Caco-2 (cell line): ENCODE measurements at regions not wholly inside any gene's neighbourhood (a gene's known extent, or its start where the extent isn't known, plus 50 kb on each side); places are given as distances from the start of the nearest gene placed in this dataset.

Experiments used
- BruUV-seq: library from RNA; stranded (reverse); fragments of 400-500 nt; replicated peaks from 2 replicates; lab custom pipeline; 2021; lab: Mats Ljungman, UMichigan
- CTCF ChIA-PET: fragments of 300-600 bp; sonication (Branson Sonifier 250); formaldehyde crosslinking; loops from one replicate; lab custom pipeline; 2022; ENCODE audit warnings: antibody characterized with exemption; lab: Charles Lee
- POLR2A ChIA-PET: fragments of 300-600 bp; sonication (Branson Sonifier 250); formaldehyde crosslinking; loops from one replicate; lab custom pipeline; 2022; ENCODE audit warnings: antibody characterized with exemption; lab: Charles Lee
- DNase-seq, 2 experiments: peaks; one replicate each; pipeline versions ENCODE4 v3.0.0 to v3.0.0-alpha.2; 2020 to 2022
- H3K27me3 ChIP-seq: replicated peaks from 2 replicates; pipeline ENCODE4 v1.6.0; 2011; ENCODE audit warnings: low read length; ENCODE audit not compliant: control insufficient read depth, insufficient read depth
- H3K36me3 ChIP-seq: 2 replicates; pipeline ENCODE4 v1.5.1; 2011; ENCODE audit warnings: low read length; ENCODE audit not compliant: control insufficient read depth, insufficient read depth
- H3K4me1 ChIP-seq: fragments of 250-450 bp; sonication (Bioruptor Pico); 2 replicates; pipeline ENCODE4 v1.5.1; 2020; ENCODE audit warnings: mild to moderate bottlenecking
- H3K4me3 ChIP-seq: 2 replicates; pipeline ENCODE4 v1.5.1; 2011; ENCODE audit warnings: low read depth, mild to moderate bottlenecking, control low read depth, low read length
- H3K9me3 ChIP-seq: fragments of 250-450 bp; sonication (Bioruptor Pico); 2 replicates; pipeline ENCODE4 v1.5.1; 2020; ENCODE audit warnings: mild to moderate bottlenecking, moderate library complexity
- H3K27ac Mint-ChIP-seq: one replicate; pipeline ENCODE4 v1.8.0; 2022; ENCODE audit warnings: mixed read lengths; ENCODE audit not compliant: unreplicated experiment
- H3K27me3 Mint-ChIP-seq: one replicate; pipeline ENCODE4 v1.8.0; 2022; ENCODE audit warnings: mixed read lengths; ENCODE audit not compliant: insufficient read depth, unreplicated experiment
- H3K36me3 Mint-ChIP-seq: one replicate; pipeline ENCODE4 v1.8.0; 2022; ENCODE audit warnings: mild to moderate bottlenecking, mixed read lengths; ENCODE audit not compliant: insufficient read depth, unreplicated experiment
- H3K4me1 Mint-ChIP-seq: one replicate; pipeline ENCODE4 v1.8.0; 2022; ENCODE audit warnings: low read depth, mixed read lengths; ENCODE audit not compliant: unreplicated experiment
- H3K4me3 Mint-ChIP-seq: one replicate; pipeline ENCODE4 v1.8.0; 2022; ENCODE audit warnings: mild to moderate bottlenecking, moderate library complexity, mixed read lengths; ENCODE audit not compliant: unreplicated experiment
- H3K9me3 Mint-ChIP-seq: one replicate; pipeline ENCODE4 v1.8.0; 2022; ENCODE audit warnings: mixed read lengths; ENCODE audit not compliant: unreplicated experiment
- CTCF ChIP-seq, 2 experiments: fragments of 200-600 bp in 1 of 2; IDR thresholded peaks; 1 replicate in 1 of 2; 2 replicates in 1 of 2; pipeline versions ENCODE4 v1.5.1 to v1.8.0; 2011 to 2022; ENCODE audit warnings: antibody characterized with exemption in 1 of 2, control low read depth in 1 of 2, inconsistent platforms in 1 of 2, low read depth in 1 of 2, low read length in 1 of 2, mild to moderate bottlenecking in 1 of 2, moderate library complexity in 1 of 2; ENCODE audit not compliant: insufficient read depth in 1 of 2, severe bottlenecking in 1 of 2, unreplicated experiment in 1 of 2
- intact Hi-C: fragments of 100-400 bp; cut with micrococcal nuclease; formaldehyde crosslinking; loops from one replicate; pipeline ENCODE4 v1.10.0; 2022; ENCODE audit not compliant: unreplicated experiment

GRCh38 chr9:93865245-93865644, 89.9 kb downstream of the BARX1 start:
- no peak overlapping the region for H3K27ac Mint-ChIP-seq
- peaks cover 3% of the 10 kb centered on the region for H3K27me3 Mint-ChIP-seq
- Histone ChIP-seq H3K27me3 (no peaks in the 10 kb centered on the region), H3K4me3 (no peak overlapping the region), H3K36me3 (no peaks in the 10 kb centered on the region), H3K4me1 (no peaks in the 10 kb centered on the region), H3K9me3 (no peaks in the 10 kb centered on the region)
- H3K4me1 Mint-ChIP-seq: peaks cover 7% of the 10 kb centered on the region
- ChIA-PET CTCF (no interaction called here), POLR2A (no interaction called here)
- no TSS peak for BruUV-seq
- TF ChIP-seq CTCF (IDR thresholded peaks at IDR 0.05; ENCODE audit: insufficient read depth in 1 of 2, low read depth in 1 of 2, low read length in 1 of 2, severe bottlenecking in 1 of 2, unreplicated experiment in 1 of 2): no peak
- intact Hi-C loops: no loop called here
- H3K36me3 Mint-ChIP-seq: no peaks in the 10 kb centered on the region
- no peak overlapping the region for H3K4me3 Mint-ChIP-seq
- no peak for DNase-seq
- H3K9me3 Mint-ChIP-seq: no peaks in the 10 kb centered on the region

- POLR2A ChIA-PET: no interaction called here
- Mint-ChIP-seq H3K4me3 (no peak overlapping the region), H3K27me3 (peaks cover 3% of the 10 kb centered on the region), H3K36me3 (no peaks in the 10 kb centered on the region), H3K4me1 (peaks cover 7% of the 10 kb centered on the region), H3K9me3 (no peaks in the 10 kb centered on the region), H3K27ac (no peak overlapping the region)
- no peak for DNase-seq
- intact Hi-C loops: no loop called here
- Histone ChIP-seq H3K4me1 (no peaks in the 10 kb centered on the region), H3K27me3 (no peaks in the 10 kb centered on the region), H3K4me3 (no peak overlapping the region), H3K9me3 (no peaks in the 10 kb centered on the region), H3K36me3 (no peaks in the 10 kb centered on the region)
- BruUV-seq: no TSS peak
- CTCF ChIA-PET: no interaction called here
- TF ChIP-seq CTCF (IDR thresholded peaks at IDR 0.05; ENCODE audit: insufficient read depth in 1 of 2, low read depth in 1 of 2, low read length in 1 of 2, severe bottlenecking in 1 of 2, unreplicated experiment in 1 of 2): no peak
Observed at GRCh38 chr9:93864840-93865239, 90.3 kb downstream of the BARX1 start.

- no peak for TF ChIP-seq CTCF (IDR thresholded peaks at IDR 0.05; ENCODE audit: insufficient read depth in 1 of 2, low read depth in 1 of 2, low read length in 1 of 2, severe bottlenecking in 1 of 2, unreplicated experiment in 1 of 2)
- H3K27me3 Mint-ChIP-seq: peaks cover 3% of the 10 kb centered on the region
- Histone ChIP-seq H3K4me3 (no peak overlapping the region), H3K36me3 (no peaks in the 10 kb centered on the region), H3K4me1 (no peaks in the 10 kb centered on the region), H3K9me3 (no peaks in the 10 kb centered on the region), H3K27me3 (no peaks in the 10 kb centered on the region)
- H3K9me3 Mint-ChIP-seq: no peaks in the 10 kb centered on the region
- DNase-seq: no peak
- CTCF ChIA-PET: no interaction called here
- no peak overlapping the region for H3K4me3 Mint-ChIP-seq
- BruUV-seq: no TSS peak
- no peak overlapping the region for H3K27ac Mint-ChIP-seq
- intact Hi-C loops: no loop called here
- POLR2A ChIA-PET: no interaction called here
- H3K36me3 Mint-ChIP-seq: no peaks in the 10 kb centered on the region
- peaks cover 7% of the 10 kb centered on the region for H3K4me1 Mint-ChIP-seq
Observed at GRCh38 chr9:93864032-93864431, 91.1 kb downstream of the BARX1 start.
